Adipocyte (in vitro differentiated cells): ENCODE measurements at regions not wholly inside any gene's neighbourhood (a gene's known extent, or its start where the extent isn't known, plus 50 kb on each side); places are given as distances from the start of the nearest gene placed in this dataset.

Experiments used
- DNase-seq: peaks from one replicate; pipeline ENCODE4 v3.0.0-alpha.2; 2015; ENCODE audit warnings: low read depth
- H3K27me3 ChIP-seq: replicated peaks from 2 replicates; pipeline ENCODE4 v1.7.0; 2013; ENCODE audit warnings: mild to moderate bottlenecking, low read length, moderate library complexity; ENCODE audit not compliant: control insufficient read depth, insufficient read depth
- H3K36me3 ChIP-seq: 2 replicates; pipeline ENCODE4 v1.7.0; 2013; ENCODE audit warnings: low read length, mild to moderate bottlenecking, moderate library complexity; ENCODE audit not compliant: control insufficient read depth, insufficient read depth, severe bottlenecking
- H3K4me1 ChIP-seq: 2 replicates; pipeline ENCODE4 v1.7.0; 2013; ENCODE audit warnings: mild to moderate bottlenecking, low read length, moderate library complexity; ENCODE audit not compliant: control insufficient read depth, insufficient read depth
- H3K4me3 ChIP-seq: 2 replicates; pipeline ENCODE4 v1.7.0; 2013; ENCODE audit warnings: mild to moderate bottlenecking, low read length, moderate library complexity
- H3K9ac ChIP-seq: 2 replicates; pipeline ENCODE4 v1.7.0; 2013; ENCODE audit warnings: mild to moderate bottlenecking, low read length, moderate library complexity
- H3K9me3 ChIP-seq: 2 replicates; pipeline ENCODE4 v1.7.0; 2013; ENCODE audit warnings: mild to moderate bottlenecking, low read length, moderate library complexity; ENCODE audit not compliant: control insufficient read depth

DNA sequence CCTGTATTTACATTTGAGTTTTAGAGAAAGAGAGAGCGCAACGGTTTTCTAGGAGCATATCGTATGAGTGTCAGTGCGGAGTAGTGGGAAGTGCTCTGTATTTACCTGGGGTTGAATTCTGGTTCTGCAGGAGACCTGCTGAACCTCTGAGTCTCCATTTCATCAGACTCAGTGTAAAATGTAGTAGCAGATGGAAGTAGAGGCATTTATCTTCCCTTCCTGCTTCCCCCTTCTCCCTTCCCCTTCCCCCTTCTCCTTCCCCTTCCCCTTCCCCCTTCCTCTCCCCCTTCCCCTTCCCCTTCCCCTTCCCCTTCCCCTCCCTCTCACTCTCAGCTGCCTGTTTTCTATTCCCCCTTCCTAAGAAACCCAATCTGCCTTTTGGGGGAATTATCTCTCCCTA is 426.9 kb downstream of the NPIPA7 start:
- H3K36me3 ChIP-seq = no peaks in the 10 kb centered on the region
- H3K9ac ChIP-seq = no peak overlapping the region
- H3K4me3 ChIP-seq = no peak overlapping the region
- DNase-seq = no peak
- no peaks in the 10 kb centered on the region for H3K9me3 ChIP-seq
- H3K4me1 ChIP-seq = no peaks in the 10 kb centered on the region
- H3K27me3 ChIP-seq = no peaks in the 10 kb centered on the region

DNA sequence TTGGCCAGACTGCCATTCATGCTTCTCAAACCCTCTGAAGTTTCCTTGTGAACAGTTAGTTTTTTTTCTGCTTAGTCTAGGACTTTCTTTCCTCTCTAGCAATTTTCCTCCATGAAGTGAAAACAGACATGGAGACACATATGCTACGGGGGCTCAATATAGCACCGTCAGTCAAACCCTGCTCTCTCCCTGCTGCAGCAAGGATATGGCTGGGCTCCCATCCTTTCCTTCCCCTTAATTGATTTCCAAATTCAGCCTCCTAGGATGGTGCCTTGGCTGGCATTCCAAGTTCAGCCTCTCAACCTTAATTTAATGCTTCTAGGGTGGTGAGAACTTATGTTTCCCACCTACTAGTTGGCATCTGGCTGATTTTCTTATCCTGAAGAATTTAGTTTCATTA is 436.7 kb downstream of the NPIPA7 start:
- Histone ChIP-seq H3K36me3 (no peaks in the 10 kb centered on the region), H3K27me3 (no peaks in the 10 kb centered on the region), H3K9me3 (peaks cover under 1% of the 10 kb centered on the region), H3K4me3 (no peak overlapping the region), H3K4me1 (no peaks in the 10 kb centered on the region), H3K9ac (no peak overlapping the region)
- DNase-seq = no peak

DNA sequence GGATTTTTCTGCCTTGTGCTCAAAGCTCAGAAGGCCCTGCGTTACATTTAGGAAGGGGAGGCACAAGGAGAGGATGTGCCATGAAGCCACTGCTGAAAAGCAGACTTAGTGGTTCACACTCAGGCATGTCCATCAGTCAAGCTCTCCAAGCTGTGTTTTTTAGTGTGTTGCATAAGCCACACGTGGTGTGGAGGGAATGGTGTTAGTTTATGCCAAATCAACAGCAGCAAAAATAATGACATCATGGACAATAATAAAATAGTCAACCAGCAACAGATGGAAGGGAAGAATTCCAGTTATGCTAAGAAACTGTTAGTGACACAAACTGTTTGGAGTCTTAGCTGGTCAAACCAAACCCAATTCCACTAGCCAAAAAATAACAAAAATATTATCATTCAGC is 438.3 kb downstream of the NPIPA7 start:
- H3K4me1 ChIP-seq = no peaks in the 10 kb centered on the region
- H3K9ac ChIP-seq = no peak overlapping the region
- no peak overlapping the region for H3K4me3 ChIP-seq
- DNase-seq = no peak
- no peaks in the 10 kb centered on the region for H3K36me3 ChIP-seq
- peaks cover 6% of the 10 kb centered on the region for H3K9me3 ChIP-seq
- no peaks in the 10 kb centered on the region for H3K27me3 ChIP-seq

DNA sequence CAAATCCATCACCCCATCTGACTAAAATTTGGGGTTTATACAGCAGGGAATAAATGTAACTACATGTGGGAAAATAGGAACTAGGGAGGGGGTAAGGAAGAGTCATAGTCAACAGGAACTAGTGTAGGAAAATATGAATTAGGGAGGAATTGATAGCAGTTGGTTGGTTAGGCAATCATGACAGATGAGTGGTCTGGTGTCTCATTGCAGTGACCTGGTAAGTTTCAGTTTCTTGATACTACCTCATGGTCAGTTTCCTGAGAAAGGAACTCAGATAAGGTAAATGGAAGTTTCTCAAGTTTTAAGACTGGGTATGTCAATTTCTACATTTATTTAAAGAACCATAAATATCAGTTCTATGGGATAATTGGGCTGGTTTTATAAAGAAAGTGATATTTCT is 442.3 kb downstream of the NPIPA7 start:
- Histone ChIP-seq H3K27me3 (no peaks in the 10 kb centered on the region), H3K9me3 (peaks cover 6% of the 10 kb centered on the region), H3K9ac (no peak overlapping the region), H3K4me1 (no peaks in the 10 kb centered on the region), H3K4me3 (no peak overlapping the region), H3K36me3 (no peaks in the 10 kb centered on the region)
- DNase-seq = no peak

DNA sequence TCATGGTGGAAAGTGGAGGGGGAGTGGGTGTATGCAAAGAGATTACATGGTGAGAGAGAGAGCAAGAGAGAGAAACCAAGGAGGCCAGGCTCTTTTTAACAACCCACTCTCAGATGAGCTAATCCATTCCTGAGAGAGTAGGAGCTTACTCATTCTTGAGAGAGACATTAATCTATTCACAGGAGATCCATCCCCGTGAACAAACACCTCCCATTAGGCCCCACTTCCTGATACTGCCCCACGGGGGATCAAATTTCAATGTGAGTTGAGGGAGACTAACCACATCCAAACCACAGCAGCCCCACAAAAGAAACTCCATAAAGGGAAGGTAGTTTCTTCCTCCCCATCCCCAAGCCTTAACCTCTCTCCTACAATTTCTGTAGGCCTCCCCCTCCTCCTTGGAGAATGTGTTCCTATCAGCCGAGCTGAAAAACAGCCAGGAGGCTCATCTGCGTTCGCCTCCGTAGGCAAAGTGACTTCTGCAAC is 450.0 kb downstream of the NPIPA7 start:
- no peak overlapping the region for H3K9ac ChIP-seq
- H3K9me3 ChIP-seq = no peaks in the 10 kb centered on the region
- no peaks in the 10 kb centered on the region for H3K36me3 ChIP-seq
- no peaks in the 10 kb centered on the region for H3K4me1 ChIP-seq
- H3K27me3 ChIP-seq = no peaks in the 10 kb centered on the region
- H3K4me3 ChIP-seq = no peak overlapping the region
- no peak for DNase-seq

DNA sequence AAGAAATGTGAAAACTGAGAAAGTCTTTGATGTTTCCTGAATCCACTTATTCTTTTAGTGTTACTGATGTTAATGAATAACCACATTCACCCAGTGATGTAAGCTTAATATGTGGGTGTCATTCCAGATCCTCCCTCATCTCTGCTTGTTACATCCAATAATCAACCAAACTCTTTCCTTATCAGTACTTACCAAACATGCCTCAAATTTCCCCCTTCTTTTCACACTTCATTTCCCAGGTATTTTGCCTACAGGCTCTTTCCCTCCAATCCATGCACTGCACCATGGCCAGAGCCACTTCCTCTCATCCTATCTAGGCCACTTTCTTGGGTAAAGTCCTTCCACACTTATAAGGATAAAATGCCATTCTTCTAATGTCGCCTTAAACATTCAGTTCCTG is 451.5 kb downstream of the NPIPA7 start:
- Histone ChIP-seq H3K27me3 (no peaks in the 10 kb centered on the region), H3K36me3 (no peaks in the 10 kb centered on the region), H3K4me3 (no peak overlapping the region), H3K9me3 (no peaks in the 10 kb centered on the region), H3K9ac (no peak overlapping the region), H3K4me1 (no peaks in the 10 kb centered on the region)
- no peak for DNase-seq

DNA sequence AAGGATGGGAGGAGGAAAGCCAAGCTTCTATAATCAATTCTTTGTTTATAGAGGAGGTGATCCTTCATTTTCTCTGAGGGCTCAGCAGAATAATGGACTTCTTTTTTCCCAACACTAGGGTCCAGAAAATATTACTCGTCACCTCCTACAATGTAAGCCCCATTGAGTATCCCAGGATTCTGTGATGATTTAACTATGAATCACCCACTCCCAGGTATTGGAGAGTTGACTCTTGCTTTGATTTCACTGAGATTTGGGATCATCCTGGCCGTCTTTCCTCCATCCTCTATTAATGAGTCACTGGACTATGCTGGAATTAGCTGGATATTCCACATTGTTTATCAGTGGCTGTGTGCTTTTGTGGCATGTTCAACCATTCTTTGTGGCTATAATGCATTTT is 452.0 kb downstream of the NPIPA7 start:
- H3K36me3 ChIP-seq = no peaks in the 10 kb centered on the region
- H3K9ac ChIP-seq = no peak overlapping the region
- H3K27me3 ChIP-seq = no peaks in the 10 kb centered on the region
- no peak overlapping the region for H3K4me3 ChIP-seq
- H3K9me3 ChIP-seq = no peaks in the 10 kb centered on the region
- no peak for DNase-seq
- no peaks in the 10 kb centered on the region for H3K4me1 ChIP-seq

DNA sequence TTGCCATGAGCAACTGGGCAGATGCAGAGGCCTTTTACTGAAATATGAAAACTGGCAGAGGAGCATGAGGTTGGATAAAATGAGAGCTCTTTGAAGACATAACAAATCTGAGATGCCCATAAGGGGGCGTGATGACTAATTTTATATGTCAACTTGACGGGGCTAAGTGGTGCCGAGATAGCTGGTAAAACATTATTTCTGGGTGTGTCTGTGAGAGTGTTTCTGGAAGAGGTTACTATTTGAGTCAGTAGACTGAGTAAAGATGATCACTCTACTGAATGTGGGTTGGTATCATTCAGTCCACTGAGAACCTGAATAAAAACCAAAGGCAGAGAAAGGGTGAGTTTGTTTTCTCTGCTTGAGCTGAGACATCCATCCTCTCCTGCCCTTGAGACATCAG is 454.2 kb downstream of the NPIPA7 start:
- no peak overlapping the region for H3K9ac ChIP-seq
- no peaks in the 10 kb centered on the region for H3K9me3 ChIP-seq
- no peak overlapping the region for H3K4me3 ChIP-seq
- no peaks in the 10 kb centered on the region for H3K27me3 ChIP-seq
- no peaks in the 10 kb centered on the region for H3K36me3 ChIP-seq
- no peak for DNase-seq
- no peaks in the 10 kb centered on the region for H3K4me1 ChIP-seq

DNA sequence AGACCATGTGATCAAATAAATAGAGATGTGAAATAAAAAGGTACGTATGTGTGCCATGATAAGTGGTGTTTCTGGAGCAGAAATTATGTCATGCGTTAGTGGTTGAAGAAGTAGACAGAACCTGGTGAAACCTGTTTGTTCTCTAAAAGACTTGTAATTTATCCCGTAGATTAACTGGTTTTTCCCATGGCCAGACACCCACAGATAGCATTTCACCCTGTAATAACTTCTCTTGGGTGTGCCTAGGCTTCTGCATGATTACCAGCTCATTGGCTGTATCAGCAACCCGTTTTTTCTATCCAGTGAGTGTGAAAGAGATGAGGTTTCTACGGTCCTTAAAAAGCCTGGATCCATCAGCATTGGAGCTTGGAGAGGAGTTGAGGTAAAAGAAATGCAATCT is 471.3 kb downstream of the NPIPA7 start:
- Histone ChIP-seq H3K9ac (no peak overlapping the region), H3K36me3 (no peaks in the 10 kb centered on the region), H3K4me3 (no peak overlapping the region), H3K9me3 (no peaks in the 10 kb centered on the region), H3K4me1 (no peaks in the 10 kb centered on the region), H3K27me3 (no peaks in the 10 kb centered on the region)
- no peak for DNase-seq

DNA sequence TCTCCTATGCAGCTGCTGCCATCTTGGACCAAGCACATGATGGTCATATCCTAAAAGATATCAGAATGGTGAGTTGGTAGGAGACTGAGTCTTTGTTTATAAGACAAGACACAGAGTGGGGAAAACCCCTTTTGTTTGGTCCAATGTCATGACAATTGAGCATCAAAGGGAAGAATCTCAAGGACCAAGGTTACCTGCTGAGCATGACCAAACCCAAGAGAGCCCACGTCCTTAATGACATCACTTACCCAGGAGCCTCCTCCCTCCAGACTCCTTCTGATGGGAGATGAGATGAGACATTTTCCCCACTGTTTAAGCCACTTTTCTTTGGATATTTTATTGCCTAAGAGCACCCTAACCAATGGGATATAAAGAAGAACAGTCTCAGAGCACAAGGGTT is 478.1 kb downstream of the NPIPA7 start:
- peaks cover 16% of the 10 kb centered on the region for H3K27me3 ChIP-seq
- H3K4me1 ChIP-seq = no peaks in the 10 kb centered on the region
- H3K9ac ChIP-seq = no peak overlapping the region
- H3K4me3 ChIP-seq = no peak overlapping the region
- no peak for DNase-seq
- H3K9me3 ChIP-seq = no peaks in the 10 kb centered on the region
- no peaks in the 10 kb centered on the region for H3K36me3 ChIP-seq

DNA sequence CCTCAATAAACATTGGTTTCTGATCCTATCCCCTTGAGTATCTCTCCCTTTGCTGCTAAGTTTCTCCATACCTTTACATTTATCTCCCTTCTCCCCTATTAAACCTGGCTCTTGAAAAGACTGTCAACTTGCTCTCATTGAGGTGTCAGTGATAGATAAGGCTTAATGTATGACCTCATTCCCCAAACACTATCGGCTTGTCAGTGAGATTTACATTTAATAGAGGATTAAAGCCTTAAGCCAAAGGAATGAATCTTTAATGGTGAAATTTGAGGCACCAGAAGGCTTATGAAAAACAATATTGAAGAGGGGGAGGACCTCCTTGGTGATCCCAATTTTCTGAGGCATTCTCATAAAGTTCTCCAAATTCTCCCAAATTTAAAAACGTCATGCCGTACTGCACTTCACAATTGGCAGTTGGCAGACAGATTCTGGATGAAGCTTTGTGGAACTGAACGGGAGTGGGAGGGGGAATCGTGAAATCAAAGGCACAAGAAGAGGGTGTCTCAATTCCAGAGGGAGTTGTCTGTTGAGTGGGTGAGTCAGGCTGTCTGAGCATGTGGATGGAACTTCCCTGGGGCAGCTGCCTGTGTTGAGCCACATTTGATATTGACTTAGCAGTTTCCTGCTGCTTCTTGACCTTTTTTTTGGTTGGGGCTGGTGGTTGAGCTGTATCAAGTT is 478.8 kb downstream of the NPIPA7 start:
- peaks cover 16% of the 10 kb centered on the region for H3K27me3 ChIP-seq
- H3K4me1 ChIP-seq = no peaks in the 10 kb centered on the region
- no peak for DNase-seq
- H3K9me3 ChIP-seq = no peaks in the 10 kb centered on the region
- H3K4me3 ChIP-seq = no peak overlapping the region
- H3K36me3 ChIP-seq = no peaks in the 10 kb centered on the region
- H3K9ac ChIP-seq = no peak overlapping the region

DNA sequence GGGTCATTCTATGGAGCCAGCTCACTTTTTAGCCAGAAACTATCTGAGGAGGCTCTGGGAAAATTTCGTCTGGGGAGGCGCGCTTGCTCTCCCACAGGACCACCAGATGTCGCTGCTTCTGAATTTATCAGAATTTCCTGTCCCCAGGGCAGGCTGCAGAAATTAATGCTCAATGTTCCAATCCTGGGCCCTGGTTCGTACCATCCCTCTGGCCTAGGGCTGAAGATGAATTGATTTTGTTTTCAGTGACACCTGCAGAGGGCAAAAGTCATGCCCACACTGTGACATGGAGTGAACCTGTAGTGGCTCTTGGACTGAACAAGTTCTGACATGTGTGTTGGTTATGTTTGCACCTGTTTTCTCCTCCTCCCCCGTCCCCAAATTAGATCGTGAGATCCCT is 482.6 kb downstream of the NPIPA7 start:
- Histone ChIP-seq H3K4me3 (no peak overlapping the region), H3K4me1 (no peaks in the 10 kb centered on the region), H3K27me3 (peaks cover 36% of the 10 kb centered on the region), H3K36me3 (no peaks in the 10 kb centered on the region), H3K9ac (no peak overlapping the region), H3K9me3 (no peaks in the 10 kb centered on the region)
- peak; percentile 84 for DNase-seq
